Small intestine (tissue), 7 donors: ENCODE measurements at regions not wholly inside any gene's neighbourhood (a gene's known extent, or its start where the extent isn't known, plus 50 kb on each side); places are given as distances from the start of the nearest gene placed in this dataset.

Experiments used
- DNase-seq, 2 donors: peaks; one replicate each; pipeline versions ENCODE4 v3.0.0 to v3.0.0-alpha.2; 2013
- FAIRE-seq: peaks from 2 replicates; lab custom pipeline; 2012; peaks lifted over from hg19 to GRCh38; lab: Jason Lieb, UNC
- H3K27ac ChIP-seq, 3 donors: one replicate each; pipeline ENCODE4 v1.5.1; 2013; ENCODE audit warnings: low read length in 2 of 3, mild to moderate bottlenecking in 2 of 3, control low read depth in 1 of 3, inconsistent platforms in 1 of 3, low read depth in 1 of 3, moderate library complexity in 1 of 3
- H3K27me3 ChIP-seq, 3 donors: one replicate each; pipeline ENCODE4 v1.6.1; 2013; ENCODE audit warnings: low read length in 3 of 3, inconsistent platforms in 1 of 3; ENCODE audit not compliant: control insufficient read depth in 3 of 3, insufficient read depth in 3 of 3
- H3K36me3 ChIP-seq, 3 donors: one replicate each; pipeline ENCODE4 v1.6.1; 2013; ENCODE audit warnings: low read length in 3 of 3, inconsistent platforms in 1 of 3, low read depth in 1 of 3, mild to moderate bottlenecking in 1 of 3, moderate library complexity in 1 of 3; ENCODE audit not compliant: control insufficient read depth in 3 of 3, insufficient read depth in 2 of 3
- H3K4me1 ChIP-seq, 3 donors: one replicate each; pipeline ENCODE4 v1.6.1; 2013; ENCODE audit warnings: low read length in 2 of 3, inconsistent platforms in 1 of 3, low read depth in 1 of 3, mild to moderate bottlenecking in 1 of 3, moderate library complexity in 1 of 3; ENCODE audit not compliant: control insufficient read depth in 3 of 3, insufficient read depth in 2 of 3
- H3K4me3 ChIP-seq, 3 donors: one replicate each; pipeline ENCODE4 v1.5.1; 2013; ENCODE audit warnings: low read length in 3 of 3, control low read depth in 1 of 3, inconsistent platforms in 1 of 3, low read depth in 1 of 3, mild to moderate bottlenecking in 1 of 3, moderate library complexity in 1 of 3
- H3K9me3 ChIP-seq, 2 donors: one replicate each; pipeline ENCODE4 v1.6.1; 2013; ENCODE audit warnings: low read depth in 1 of 2, low read length in 1 of 2; ENCODE audit not compliant: control insufficient read depth in 2 of 2, insufficient read depth in 1 of 2
- WGBS, 3 donors: extraction: QIAGEN DNeasy Blood & Tissue Kit; methylation state at CpG; one replicate each; pipeline ENCODE4 v1.1.7; 2013; 5-methylcytosine and 5-hydroxymethylcytosine counted together
- donor health status: healthy with polysubstance abuse.
- donor health status: control.
- donor health status: control.
- donor health status: Bipolar disorder and iron deficiency.
- donor health status: healthy.

GRCh38 chr7:16129431-16130110, 291.8 kb downstream of the CRPPA start:
- H3K9me3 ChIP-seq, result no peaks in the 10 kb centered on the region
- FAIRE-seq, result no peak
- no peak for DNase-seq
- WGBS, 3 donors, result 59 to 73% (median 70%) methylated on average over 4 of the region's 4 CpGs
- no peaks in the 10 kb centered on the region for H3K27me3 ChIP-seq
- H3K36me3 ChIP-seq, result no peaks in the 10 kb centered on the region
- H3K4me1 ChIP-seq, result no peaks in the 10 kb centered on the region
- H3K4me3 ChIP-seq, result no peak overlapping the region
- no peak overlapping the region for H3K27ac ChIP-seq

GRCh38 chr7:16123117-16123770, 298.1 kb downstream of the CRPPA start:
- no peaks in the 10 kb centered on the region for H3K4me1 ChIP-seq
- no peak overlapping the region for H3K4me3 ChIP-seq
- no peaks in the 10 kb centered on the region for H3K36me3 ChIP-seq
- FAIRE-seq (no peak), DNase-seq (no peak)
- H3K9me3 ChIP-seq, result no peaks in the 10 kb centered on the region
- no peaks in the 10 kb centered on the region for H3K27me3 ChIP-seq
- 80 to 93% (median 88%) methylated on average over 4 of the region's 4 CpGs for WGBS, 3 donors
- no peak overlapping the region for H3K27ac ChIP-seq

- Histone ChIP-seq H3K36me3 (no peaks in the 10 kb centered on the region), H3K27me3 (no peaks in the 10 kb centered on the region), H3K9me3 (peaks cover 0 to 7% of the 10 kb centered on the region in 2 donors), H3K27ac (no peak overlapping the region), H3K4me1 (no peaks in the 10 kb centered on the region), H3K4me3 (no peak overlapping the region)
- DNase-seq, result no peak
- 83 to 87% (median 85%) methylated on average over 3 of the region's 3 CpGs for WGBS, 3 donors
- no peak for FAIRE-seq
Observed at GRCh38 chr7:16121876-16122390, 299.4 kb downstream of the CRPPA start.

GRCh38 chr7:16115374-16115773, 306.0 kb downstream of the CRPPA start:
- DNase-seq, result no peak
- Histone ChIP-seq H3K27ac (no peak overlapping the region), H3K9me3 (peaks cover 0 to 10% of the 10 kb centered on the region in 2 donors), H3K27me3 (no peaks in the 10 kb centered on the region), H3K4me1 (no peaks in the 10 kb centered on the region), H3K36me3 (no peaks in the 10 kb centered on the region), H3K4me3 (no peak overlapping the region)
- no peak for FAIRE-seq
- WGBS, 3 donors, result 77 to 83% (median 81%) methylated on average over 2 of the region's 2 CpGs

- WGBS, 3 donors, result 64 to 87% (median 70%) methylated on average over 1 of the region's 1 CpG
- Histone ChIP-seq H3K9me3 (peaks cover 0 to 10% of the 10 kb centered on the region in 2 donors), H3K4me3 (no peak overlapping the region), H3K27me3 (no peaks in the 10 kb centered on the region), H3K27ac (no peak overlapping the region), H3K36me3 (no peaks in the 10 kb centered on the region), H3K4me1 (no peaks in the 10 kb centered on the region)
- peak in 1 of 2 donors; percentile 9 for DNase-seq
- FAIRE-seq, result no peak
Observed at GRCh38 chr7:16114633-16115032, 306.7 kb downstream of the CRPPA start.

GRCh38 chr7:16114071-16114470, 307.3 kb downstream of the CRPPA start:
- Histone ChIP-seq H3K4me3 (no peak overlapping the region), H3K27me3 (no peaks in the 10 kb centered on the region), H3K9me3 (peaks cover 0 to 10% of the 10 kb centered on the region in 2 donors), H3K27ac (no peak overlapping the region), H3K4me1 (no peaks in the 10 kb centered on the region), H3K36me3 (no peaks in the 10 kb centered on the region)
- DNase-seq (no peak), FAIRE-seq (no peak)
- 84 to 90% (median 88%) methylated on average over 2 of the region's 2 CpGs for WGBS, 3 donors

- DNase-seq (no peak), FAIRE-seq (peak; percentile 36)
- Histone ChIP-seq H3K4me1 (no peaks in the 10 kb centered on the region), H3K4me3 (no peak overlapping the region), H3K9me3 (peaks cover 0 to 9% of the 10 kb centered on the region in 2 donors), H3K36me3 (no peaks in the 10 kb centered on the region), H3K27ac (no peak overlapping the region), H3K27me3 (no peaks in the 10 kb centered on the region)
Observed at GRCh38 chr7:16113058-16113457, 308.3 kb downstream of the CRPPA start.

- Histone ChIP-seq H3K4me1 (no peaks in the 10 kb centered on the region), H3K4me3 (no peak overlapping the region), H3K9me3 (peaks cover 0 to 17% of the 10 kb centered on the region in 2 donors), H3K36me3 (no peaks in the 10 kb centered on the region), H3K27me3 (no peaks in the 10 kb centered on the region), H3K27ac (no peak overlapping the region)
- WGBS, 3 donors, result 87 to 93% (median 90%) methylated on average over 2 of the region's 2 CpGs
- FAIRE-seq (no peak), DNase-seq (no peak)
Observed at GRCh38 chr7:16106869-16107268, 314.5 kb downstream of the CRPPA start.
